Esophagus muscularis mucosa (tissue), 4 donors: ENCODE measurements at regions not wholly inside any gene's neighbourhood (a gene's known extent, or its start where the extent isn't known, plus 50 kb on each side); places are given as distances from the start of the nearest gene placed in this dataset.

Experiments used
- DNase-seq: peaks from one replicate; pipeline ENCODE4 v3.0.0-alpha.2; 2017; ENCODE audit errors: extremely low spot score
- H3K27ac ChIP-seq, 4 donors: fragments of 200-600 bp; sonication (generic); replicated peaks in 1 of 4; 1 replicate in 3 of 4; 2 replicates in 1 of 4; pipeline ENCODE4 v1.5.1; 2016 to 2019; ENCODE audit warnings: mild to moderate bottlenecking in 1 of 4
- H3K27me3 ChIP-seq, 4 donors: fragments of 200-600 bp; sonication (generic); one replicate each; pipeline versions ENCODE4 v1.5.1 to v1.6.0; 2016 to 2019
- H3K36me3 ChIP-seq, 4 donors: fragments of 200-600 bp; sonication (generic); one replicate each; pipeline ENCODE4 v1.5.1; 2016 to 2019
- H3K4me1 ChIP-seq, 4 donors: fragments of 200-600 bp; sonication (generic); one replicate each; pipeline ENCODE4 v1.5.1; 2016 to 2019
- H3K4me3 ChIP-seq, 4 donors: fragments of 200-600 bp; sonication (generic); 1 replicate in 2 of 4; 2 replicates in 2 of 4; pipeline ENCODE4 v1.5.1; 2016 to 2019; ENCODE audit warnings: mild to moderate bottlenecking in 4 of 4, moderate library complexity in 1 of 4
- H3K9me3 ChIP-seq, 4 donors: fragments of 200-600 bp; sonication (generic); 1 replicate in 3 of 4; 2 replicates in 1 of 4; pipeline ENCODE4 v1.5.1; 2016 to 2019
- CTCF ChIP-seq, 3 experiments: fragments of 200-600 bp in 2 of 3; fragments of 450-650 bp in 1 of 3; sonication (generic) in 2 of 3; IDR thresholded peaks; one replicate each; pipeline ENCODE4 v1.5.1; 2017 to 2019; ENCODE audit warnings: antibody characterized with exemption in 3 of 3, mild to moderate bottlenecking in 2 of 3, moderate library complexity in 1 of 3
- EP300 ChIP-seq: sonication (generic); formaldehyde crosslinking; IDR thresholded peaks from one replicate; pipeline ENCODE4 v1.6.1; 2017; ENCODE audit warnings: antibody characterized with exemption
- POLR2A ChIP-seq: fragments of 450-650 bp; IDR thresholded peaks from one replicate; pipeline ENCODE4 v1.6.1; 2017; ENCODE audit warnings: antibody characterized with exemption, moderate library complexity, mild to moderate bottlenecking, low read depth
- POLR2AphosphoS5 ChIP-seq, 2 donors: sonication (generic); formaldehyde crosslinking; IDR thresholded peaks; one replicate each; pipeline ENCODE4 v1.6.1; 2017; ENCODE audit warnings: antibody characterized with exemption in 2 of 2
- WGBS: methylation state at CpG from one replicate; pipeline ENCODE4 v1.1.5; 2018; 5-methylcytosine and 5-hydroxymethylcytosine counted together
- intact Hi-C: fragments of 100-400 bp; cut with DNase I; formaldehyde crosslinking; loops from one replicate; pipeline ENCODE4 v1.15.1; 2023

GRCh38 chr3:162077108-162077507 is 580.5 kb downstream of the OTOL1 start:
- intact Hi-C loops = no loop called here
- Histone ChIP-seq H3K4me3 (no peak overlapping the region), H3K4me1 (no peaks in the 10 kb centered on the region), H3K36me3 (no peaks in the 10 kb centered on the region), H3K27ac (no peak overlapping the region), H3K9me3 (no peaks in the 10 kb centered on the region), H3K27me3 (no peaks in the 10 kb centered on the region)
- 78% methylated on average over 3 of the region's 3 CpGs for WGBS
- TF ChIP-seq POLR2AphosphoS5 (IDR thresholded peaks at IDR 0.05) (no peak), POLR2A (no peak), EP300 (no peak), CTCF (IDR thresholded peaks at IDR 0.05) (no peak)
- no peak for DNase-seq

GRCh38 chr3:162082516-162082915 is 585.9 kb downstream of the OTOL1 start:
- Histone ChIP-seq H3K27me3 (no peaks in the 10 kb centered on the region), H3K36me3 (no peaks in the 10 kb centered on the region), H3K9me3 (no peaks in the 10 kb centered on the region), H3K4me3 (no peak overlapping the region), H3K4me1 (no peaks in the 10 kb centered on the region), H3K27ac (no peak overlapping the region)
- DNase-seq = no peak
- WGBS = 78% methylated on average over 5 of the region's 5 CpGs
- intact Hi-C loops = no loop called here
- TF ChIP-seq POLR2A (no peak), POLR2AphosphoS5 (IDR thresholded peaks at IDR 0.05) (no peak), CTCF (IDR thresholded peaks at IDR 0.05) (no peak), EP300 (no peak)

GRCh38 chr3:162087361-162087760 is 590.8 kb downstream of the OTOL1 start:
- Histone ChIP-seq H3K36me3 (no peaks in the 10 kb centered on the region), H3K27ac (no peak overlapping the region), H3K4me1 (no peaks in the 10 kb centered on the region), H3K9me3 (no peaks in the 10 kb centered on the region), H3K27me3 (no peaks in the 10 kb centered on the region), H3K4me3 (no peak overlapping the region)
- TF ChIP-seq POLR2A = no peak
- TF ChIP-seq EP300 = no peak
- no peak for TF ChIP-seq POLR2AphosphoS5 (IDR thresholded peaks at IDR 0.05)
- TF ChIP-seq CTCF (IDR thresholded peaks at IDR 0.05) = no peak
- WGBS = 83% methylated on average over 3 of the region's 3 CpGs
- DNase-seq = no peak
- intact Hi-C loops = no loop called here

- Histone ChIP-seq H3K27me3 (no peaks in the 10 kb centered on the region), H3K4me3 (no peak overlapping the region), H3K4me1 (no peaks in the 10 kb centered on the region), H3K36me3 (no peaks in the 10 kb centered on the region), H3K27ac (no peak overlapping the region), H3K9me3 (no peaks in the 10 kb centered on the region)
- intact Hi-C loops = no loop called here
- no peak for DNase-seq
- TF ChIP-seq POLR2A (no peak), POLR2AphosphoS5 (IDR thresholded peaks at IDR 0.05) (no peak), CTCF (IDR thresholded peaks at IDR 0.05) (no peak)
- WGBS = 75% methylated on average over 3 of the region's 3 CpGs
These were observed 596.1 kb downstream of the OTOL1 start for GRCh38 chr3:162092751-162093150.

GRCh38 chr3:162094301-162094700 is 597.7 kb downstream of the OTOL1 start:
- Histone ChIP-seq H3K27me3 (no peaks in the 10 kb centered on the region), H3K4me3 (no peak overlapping the region), H3K9me3 (no peaks in the 10 kb centered on the region), H3K27ac (no peak overlapping the region), H3K4me1 (no peaks in the 10 kb centered on the region), H3K36me3 (no peaks in the 10 kb centered on the region)
- intact Hi-C loops = no loop called here
- 74% methylated on average over 3 of the region's 3 CpGs for WGBS
- TF ChIP-seq EP300 = no peak
- no peak for TF ChIP-seq POLR2A
- no peak for TF ChIP-seq CTCF (IDR thresholded peaks at IDR 0.05)
- no peak for DNase-seq
